ENCODE measurements at regions not wholly inside any gene's neighbourhood (a gene's known extent, or its start where the extent isn't known, plus 50 kb on each side); places are given as distances from the start of the nearest gene placed in this dataset.

GRCh38 chr2:64312622-64313397 lies 141.2 kb upstream of the LGALSL start:
- ATAC-seq (ENCODE audit: low read depth) (no peak), DNase-seq (no peak)
- Histone ChIP-seq H3K27ac (ENCODE audit: low read length in 2 of 2) (no peak overlapping the region), H2AFZ (ENCODE audit: insufficient read depth, low read depth, low read length, poor library complexity, severe bottlenecking) (no peak overlapping the region), H4K20me1 (ENCODE audit: control insufficient read depth, insufficient read depth, low read length, poor library complexity, severe bottlenecking) (no peaks in the 10 kb centered on the region), H3K9ac (ENCODE audit: low read length) (no peak overlapping the region), H3K9me3 (ENCODE audit: control extremely low read depth in 1 of 3, control insufficient read depth in 2 of 3, insufficient read depth in 1 of 3, low read length in 2 of 3) (peaks cover 0 to 3% (median 0%) of the 10 kb centered on the region in 3 donors), H3K79me2 (ENCODE audit: control insufficient read depth, insufficient read depth, low read length) (no peaks in the 10 kb centered on the region), H3K4me2 (replicated peaks; ENCODE audit: low read depth, low read length, poor library complexity, severe bottlenecking) (no peak overlapping the region), H3K4me1 (ENCODE audit: control insufficient read depth in 2 of 2, insufficient read depth in 2 of 2, low read length in 2 of 2) (no peaks in the 10 kb centered on the region), H3K27me3 (replicated peaks in 1 of 4; ENCODE audit: control extremely low read depth in 1 of 4, control insufficient read depth in 3 of 4, insufficient read depth in 4 of 4, low read length in 3 of 4) (no peaks in the 10 kb centered on the region), H3K4me3 (ENCODE audit: control extremely low read depth in 1 of 5, extremely low read depth in 1 of 5, insufficient read depth in 1 of 5, low read depth in 2 of 5, low read length in 4 of 5) (no peak overlapping the region), H3K36me3 (replicated peaks in 1 of 2; ENCODE audit: control extremely low read depth in 1 of 2, control insufficient read depth in 1 of 2, extremely low read depth in 1 of 2, insufficient read depth in 2 of 2, low read length in 1 of 2) (no peaks in the 10 kb centered on the region)
- TF ChIP-seq CTCF (IDR thresholded peaks at IDR 0.05) (no peak), EZH2 (IDR thresholded peaks at IDR 0.05; ENCODE audit: borderline replicate concordance, insufficient read depth, low read depth, low read length, poor library complexity, severe bottlenecking) (no peak)
- Mint-ChIP-seq H3K9me3 (ENCODE audit: insufficient read depth) (no peaks in the 10 kb centered on the region), H3K4me1 (no peaks in the 10 kb centered on the region), H3K27me3 (peaks cover 3% of the 10 kb centered on the region), H3K27ac (no peak overlapping the region), H3K4me3 (no peak overlapping the region)
- 89% methylated on average over 4 of the region's 13 CpGs for WGBS (ENCODE audit: insufficient coverage)
- POLR2A ChIA-PET = interaction anchor here (0.6 kb wide), 1 partner anchor 85 kb away, joined by 3 read pairs; no protein-coding TSS in a partner anchor
- CTCF ChIA-PET = interaction anchor here (0.8 to 4.1 kb wide), 10 partner anchors 12 to 263 kb away, joined by 3 to 30 read pairs (median 5); no protein-coding TSS in a partner anchor
- intact Hi-C loops (cut with micrococcal nuclease) = no loop called here

- no peaks in the 10 kb centered on the region for H3K27me3 ChIP-seq (replicated peaks in 1 of 4; ENCODE audit: control extremely low read depth in 1 of 4, control insufficient read depth in 3 of 4, insufficient read depth in 4 of 4, low read length in 3 of 4)
- intact Hi-C loops (cut with micrococcal nuclease) = no loop called here
- POLR2A ChIA-PET = no interaction called here
Observed at GRCh38 chr2:64313398-64313723, 140.6 kb upstream of the LGALSL start.

More at GRCh38 chr2:64313398-64313723, 140.6 kb upstream of the LGALSL start:
- H3K27me3 Mint-ChIP-seq = peaks cover 3% of the 10 kb centered on the region
- Histone ChIP-seq H2AFZ (ENCODE audit: insufficient read depth, low read depth, low read length, poor library complexity, severe bottlenecking) (no peak overlapping the region), H3K9me3 (ENCODE audit: control extremely low read depth in 1 of 3, control insufficient read depth in 2 of 3, insufficient read depth in 1 of 3, low read length in 2 of 3) (peaks cover 0 to 3% (median 0%) of the 10 kb centered on the region in 3 donors), H3K9ac (ENCODE audit: low read length) (no peak overlapping the region), H3K4me2 (replicated peaks; ENCODE audit: low read depth, low read length, poor library complexity, severe bottlenecking) (no peak overlapping the region), H3K36me3 (replicated peaks in 1 of 2; ENCODE audit: control extremely low read depth in 1 of 2, control insufficient read depth in 1 of 2, extremely low read depth in 1 of 2, insufficient read depth in 2 of 2, low read length in 1 of 2) (no peaks in the 10 kb centered on the region), H3K4me1 (ENCODE audit: control insufficient read depth in 2 of 2, insufficient read depth in 2 of 2, low read length in 2 of 2) (no peaks in the 10 kb centered on the region), H3K79me2 (ENCODE audit: control insufficient read depth, insufficient read depth, low read length) (no peaks in the 10 kb centered on the region), H3K4me3 (ENCODE audit: control extremely low read depth in 1 of 5, extremely low read depth in 1 of 5, insufficient read depth in 1 of 5, low read depth in 2 of 5, low read length in 4 of 5) (no peak overlapping the region), H4K20me1 (ENCODE audit: control insufficient read depth, insufficient read depth, low read length, poor library complexity, severe bottlenecking) (no peaks in the 10 kb centered on the region), H3K27ac (ENCODE audit: low read length in 2 of 2) (no peak overlapping the region)
- H3K4me3 Mint-ChIP-seq = no peak overlapping the region
- ATAC-seq (ENCODE audit: low read depth) (no peak), DNase-seq (no peak)
- peaks cover 3% of the 10 kb centered on the region for H3K4me1 Mint-ChIP-seq
- no peaks in the 10 kb centered on the region for H3K9me3 Mint-ChIP-seq (ENCODE audit: insufficient read depth)
- WGBS (ENCODE audit: insufficient coverage) = 100% methylated on average over 1 of the region's 3 CpGs
- no peak overlapping the region for H3K27ac Mint-ChIP-seq
- no peak for TF ChIP-seq EZH2 (IDR thresholded peaks at IDR 0.05; ENCODE audit: borderline replicate concordance, insufficient read depth, low read depth, low read length, poor library complexity, severe bottlenecking)
- TF ChIP-seq CTCF (IDR thresholded peaks at IDR 0.05) = no peak
- CTCF ChIA-PET = interaction anchor here (1.2 to 4.1 kb wide), 4 partner anchors 12 to 264 kb away, joined by 5 to 30 read pairs (median 16); no protein-coding TSS in a partner anchor

All from B cell (primary cell).